Liver (tissue), 8 donors: ENCODE measurements at regions not wholly inside any gene's neighbourhood (a gene's known extent, or its start where the extent isn't known, plus 50 kb on each side); places are given as distances from the start of the nearest gene placed in this dataset.

Source experiments
- DNase-seq: peaks from one replicate; pipeline ENCODE4 v3.0.0-alpha.2; 2017; ENCODE audit warnings: low spot score
- H3K27ac ChIP-seq, 2 donors: one replicate each; pipeline ENCODE4 v1.7.0; 2013; ENCODE audit warnings: inconsistent platforms in 2 of 2, low read length in 2 of 2, control low read depth in 1 of 2, low read depth in 1 of 2, mild to moderate bottlenecking in 1 of 2
- H3K27me3 ChIP-seq, 4 donors: one replicate each; pipeline versions ENCODE4 v1.6.1 to v1.7.0; 2013; ENCODE audit warnings: low read length in 3 of 4, inconsistent platforms in 1 of 4, mild to moderate bottlenecking in 1 of 4, moderate library complexity in 1 of 4; ENCODE audit not compliant: control insufficient read depth in 4 of 4, insufficient read depth in 4 of 4
- H3K36me3 ChIP-seq, 4 donors: one replicate each; pipeline versions ENCODE4 v1.6.1 to v1.7.0; 2013; ENCODE audit warnings: low read length in 3 of 4, mild to moderate bottlenecking in 3 of 4, low read depth in 1 of 4, moderate library complexity in 1 of 4; ENCODE audit not compliant: control insufficient read depth in 4 of 4, insufficient read depth in 3 of 4
- H3K4me1 ChIP-seq, 4 donors: one replicate each; pipeline versions ENCODE4 v1.6.1 to v1.7.0; 2013; ENCODE audit warnings: low read length in 3 of 4, mild to moderate bottlenecking in 3 of 4, moderate library complexity in 1 of 4; ENCODE audit not compliant: control insufficient read depth in 4 of 4, insufficient read depth in 4 of 4
- H3K4me3 ChIP-seq, 3 donors: one replicate each; pipeline versions ENCODE4 v1.6.1 to v1.7.0; 2013; ENCODE audit warnings: low read length in 3 of 3, control low read depth in 1 of 3, low read depth in 1 of 3, mild to moderate bottlenecking in 1 of 3
- H3K9ac ChIP-seq, 2 donors: one replicate each; pipeline ENCODE4 v1.7.0; 2013; ENCODE audit warnings: low read length in 2 of 2, mild to moderate bottlenecking in 2 of 2, moderate library complexity in 2 of 2, control low read depth in 1 of 2, low read depth in 1 of 2
- H3K9me3 ChIP-seq, 4 donors: one replicate each; pipeline versions ENCODE4 v1.6.1 to v1.7.0; 2013; ENCODE audit warnings: low read length in 3 of 4; ENCODE audit not compliant: control insufficient read depth in 4 of 4
- ATF3 ChIP-seq: IDR thresholded peaks from 2 replicates; pipeline ENCODE4 v1.6.1; 2016; ENCODE audit warnings: antibody characterized with exemption
- CTCF ChIP-seq: fragments of 150-350 bp; IDR thresholded peaks from 2 replicates; pipeline ENCODE4 v1.5.1; 2017; ENCODE audit warnings: improper control_type of control experiment, low read depth, low read length; ENCODE audit not compliant: missing input control
- EGR1 ChIP-seq, 2 donors: IDR thresholded peaks; 2 replicates each; pipeline ENCODE4 v1.6.1; 2016 to 2018; ENCODE audit warnings: antibody characterized with exemption in 2 of 2, low read depth in 2 of 2
- FOXA1 ChIP-seq: IDR thresholded peaks from 2 replicates; pipeline ENCODE4 v1.6.1; 2016; ENCODE audit warnings: antibody characterized with exemption
- FOXA2 ChIP-seq: IDR thresholded peaks from 2 replicates; pipeline ENCODE4 v1.6.1; 2016; ENCODE audit warnings: antibody characterized with exemption
- GABPA ChIP-seq, 2 donors: IDR thresholded peaks in 1 of 2; conservative IDR thresholded peaks in 1 of 2; 2 replicates each; pipeline ENCODE4 v1.6.1; 2016; ENCODE audit warnings: antibody characterized with exemption in 2 of 2, mild to moderate bottlenecking in 1 of 2, moderate library complexity in 1 of 2
- HNF4A ChIP-seq, 2 donors: conservative IDR thresholded peaks; 2 replicates each; pipeline ENCODE4 v1.6.1; 2016; ENCODE audit warnings: antibody characterized with exemption in 2 of 2, mild to moderate bottlenecking in 2 of 2
- HNF4G ChIP-seq: IDR thresholded peaks from 2 replicates; pipeline ENCODE4 v1.6.1; 2016; ENCODE audit warnings: antibody characterized with exemption
- JUND ChIP-seq, 2 donors: IDR thresholded peaks; 2 replicates each; pipeline ENCODE4 v1.6.1; 2016; ENCODE audit warnings: antibody characterized with exemption in 2 of 2
- MAX ChIP-seq: IDR thresholded peaks from 2 replicates; pipeline ENCODE4 v1.6.1; 2016; ENCODE audit warnings: antibody characterized with exemption
- NR2F2 ChIP-seq: IDR thresholded peaks from 2 replicates; pipeline ENCODE4 v1.6.1; 2016; ENCODE audit warnings: antibody characterized with exemption
- RAD21 ChIP-seq, 2 donors: IDR thresholded peaks; 2 replicates each; pipeline ENCODE4 v1.6.1; 2016; ENCODE audit warnings: antibody characterized with exemption in 2 of 2, mild to moderate bottlenecking in 2 of 2
- REST ChIP-seq: IDR thresholded peaks from 2 replicates; pipeline ENCODE4 v1.6.1; 2016; ENCODE audit warnings: antibody characterized with exemption, mild to moderate bottlenecking
- RXRA ChIP-seq, 2 donors: IDR thresholded peaks; 2 replicates each; pipeline ENCODE4 v1.6.1; 2017 to 2018; ENCODE audit warnings: antibody characterized with exemption in 2 of 2, mild to moderate bottlenecking in 1 of 2
- SP1 ChIP-seq: IDR thresholded peaks from 2 replicates; pipeline ENCODE4 v1.6.1; 2018; ENCODE audit warnings: antibody characterized with exemption, mild to moderate bottlenecking
- TAF1 ChIP-seq: conservative IDR thresholded peaks from 2 replicates; pipeline ENCODE4 v1.6.1; 2016; ENCODE audit warnings: antibody characterized with exemption, mild to moderate bottlenecking
- YY1 ChIP-seq: IDR thresholded peaks from 2 replicates; pipeline ENCODE4 v1.6.1; 2016; ENCODE audit warnings: antibody characterized with exemption, mild to moderate bottlenecking
- ZBTB33 ChIP-seq: IDR thresholded peaks from 2 replicates; pipeline ENCODE4 v1.6.1; 2016; ENCODE audit warnings: antibody characterized with exemption
- WGBS: extraction: QIAGEN DNeasy Blood & Tissue Kit; methylation state at CpG from one replicate; pipeline ENCODE4 v1.1.7; 2013; 5-methylcytosine and 5-hydroxymethylcytosine counted together
- donor health status: healthy.
- donor health status: healthy.
- donor health status: healthy.
- donor health status: healthy.
- donor health status: healthy.

- Histone ChIP-seq H3K27me3 (no peaks in the 10 kb centered on the region), H3K4me1 (peaks cover 27 to 39% (median 35%) of the 10 kb centered on the region in 4 donors), H3K27ac (peak overlapping the region; percentile 7 to 64), H3K36me3 (no peaks in the 10 kb centered on the region), H3K9me3 (no peaks in the 10 kb centered on the region), H3K9ac (no peak overlapping the region), H3K4me3 (no peak overlapping the region)
- TF ChIP-seq MAX (peak; percentile 72), SP1 (peak; percentile 45), RXRA (IDR thresholded peaks at IDR 0.05) (peak; percentile 64 to 92), TAF1 (no peak), FOXA2 (peak; percentile 18), EGR1 (IDR thresholded peaks at IDR 0.05; ENCODE audit: low read depth in 2 of 2) (peak in 1 of 2 donors; percentile 49), NR2F2 (peak; percentile 79), HNF4A (conservative IDR thresholded peaks at IDR 0.05) (peak; percentile 81 to 92), YY1 (no peak), ZBTB33 (no peak), FOXA1 (no peak), REST (peak; percentile 7), HNF4G (no peak), RAD21 (IDR thresholded peaks at IDR 0.05) (peak in 1 of 2 donors; percentile 10), JUND (IDR thresholded peaks at IDR 0.05) (peak in 1 of 2 donors; percentile 68), GABPA (IDR thresholded peaks at IDR 0.05 in 1 of 2, conservative IDR thresholded peaks at IDR 0.05 in 1 of 2) (no peak), CTCF (no peak), ATF3 (no peak)
- 46% methylated on average over 2 of the region's 2 CpGs for WGBS
- no peak for DNase-seq
Observed at GRCh38 chr2:120550893-120551446, 184.7 kb upstream of the GLI2 start.
